Right lobe of liver (tissue), 6 donors: ENCODE measurements at regions not wholly inside any gene's neighbourhood (a gene's known extent, or its start where the extent isn't known, plus 50 kb on each side); places are given as distances from the start of the nearest gene placed in this dataset.

Source experiments
- ATAC-seq, 4 donors: fragments of 200-7000 bp; cut with Tn5 transposase; one replicate each; pipeline ENCODE4 v1.9.1; 2020; ENCODE audit warnings: mild to moderate bottlenecking in 4 of 4, moderate library complexity in 4 of 4
- DNase-seq, 3 donors: peaks; one replicate each; pipeline ENCODE4 v3.0.0-alpha.2; 2020
- H3K27ac ChIP-seq, 3 donors: fragments of 200-600 bp; one replicate each; pipeline ENCODE4 v1.8.0; 2022
- H3K27me3 ChIP-seq, 2 donors: fragments of 200-600 bp; one replicate each; pipeline ENCODE4 v1.8.0; 2022
- H3K36me3 ChIP-seq, 4 donors: fragments of 200-600 bp; sonication (generic) in 1 of 4; one replicate each; pipeline versions ENCODE4 v1.5.1 to v1.8.0; 2017 to 2022; ENCODE audit warnings: control low read depth in 1 of 4
- H3K4me1 ChIP-seq, 4 donors: fragments of 200-600 bp; sonication (generic) in 1 of 4; one replicate each; pipeline versions ENCODE4 v1.5.1 to v1.8.0; 2017 to 2022; ENCODE audit warnings: control low read depth in 1 of 4
- H3K4me3 ChIP-seq, 3 donors: fragments of 200-600 bp; one replicate each; pipeline ENCODE4 v1.8.0; 2022
- H3K9me3 ChIP-seq, 4 donors: fragments of 200-600 bp; sonication (generic) in 1 of 4; one replicate each; pipeline versions ENCODE4 v1.5.1 to v1.8.0; 2017 to 2022; ENCODE audit warnings: control low read depth in 1 of 4
- CTCF ChIP-seq, 4 donors: fragments of 200-600 bp in 3 of 4; fragments of 450-650 bp in 1 of 4; IDR thresholded peaks; one replicate each; pipeline versions ENCODE4 v1.5.1 to v1.8.0; 2016 to 2022; ENCODE audit warnings: antibody characterized with exemption in 4 of 4, mild to moderate bottlenecking in 2 of 4
- POLR2A ChIP-seq: fragments of 450-650 bp; IDR thresholded peaks from one replicate; pipeline ENCODE4 v1.6.1; 2017; ENCODE audit warnings: antibody characterized with exemption, mild to moderate bottlenecking
- WGBS: methylation state at CpG from one replicate; pipeline ENCODE4 v1.1.6; 2018; ENCODE audit warnings: low coverage, low lambda C conversion rate; ENCODE audit not compliant: insufficient coverage; ENCODE audit errors: missing lambda C conversion rate; 5-methylcytosine and 5-hydroxymethylcytosine counted together
- intact Hi-C, 2 donors: fragments of 100-400 bp; cut with DNase I; formaldehyde crosslinking; loops; one replicate each; pipeline versions ENCODE4 v1.11.2 to v1.14.1; 2022
- donor health status: DM: no; HTN: yes; CAD: no.
- donor health status: DM: no; HTN: no; CAD: no.
- donor health status: DM: no; HTN: no; CAD: no.
- donor health status: DM: no; HTN: yes; CAD: no.
- donor health status: DM: no; HTN: yes; CAD: no.

GRCh38 chr3:70808881-70809280 lies 496.4 kb upstream of the MDFIC2 start:
- Histone ChIP-seq H3K4me1 (no peaks in the 10 kb centered on the region), H3K27ac (no peak overlapping the region), H3K9me3 (no peaks in the 10 kb centered on the region), H3K4me3 (no peak overlapping the region), H3K27me3 (no peaks in the 10 kb centered on the region), H3K36me3 (no peaks in the 10 kb centered on the region)
- 38% methylated on average over 1 of the region's 1 CpG for WGBS
- no peak for ATAC-seq
- no peak for TF ChIP-seq CTCF (IDR thresholded peaks at IDR 0.05)
- no peak for TF ChIP-seq POLR2A
- intact Hi-C loops: no loop called here
- no peak for DNase-seq

DNA sequence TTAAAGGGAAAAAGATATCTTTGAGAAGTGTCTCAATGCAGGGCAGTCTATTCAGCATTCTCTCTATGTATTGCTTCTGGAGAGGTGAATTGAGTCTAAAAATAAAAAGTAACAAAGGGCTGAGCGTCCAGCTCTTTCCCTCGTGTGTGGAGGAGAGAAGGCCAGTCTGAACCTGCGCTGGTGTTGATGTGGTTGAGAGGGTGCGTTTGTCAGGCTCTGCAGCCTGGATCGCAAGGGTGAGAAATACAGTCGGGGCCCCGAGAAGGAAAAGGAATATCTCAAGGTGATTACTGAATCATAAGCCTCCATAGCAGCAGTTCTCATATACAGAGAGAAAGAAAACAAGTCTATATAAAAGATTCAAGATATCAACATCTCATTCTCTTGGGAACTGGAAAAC lies 494.1 kb upstream of the MDFIC2 start:
- intact Hi-C loops: no loop called here
- Histone ChIP-seq H3K4me1 (no peaks in the 10 kb centered on the region), H3K9me3 (no peaks in the 10 kb centered on the region), H3K4me3 (no peak overlapping the region), H3K36me3 (no peaks in the 10 kb centered on the region), H3K27ac (no peak overlapping the region), H3K27me3 (no peaks in the 10 kb centered on the region)
- DNase-seq (no peak), ATAC-seq (no peak)
- WGBS: 69% methylated on average over 7 of the region's 7 CpGs
- TF ChIP-seq CTCF (IDR thresholded peaks at IDR 0.05) (no peak), POLR2A (no peak)

GRCh38 chr3:70806021-70806420 lies 493.6 kb upstream of the MDFIC2 start:
- DNase-seq (no peak), ATAC-seq (no peak)
- WGBS: 72% methylated on average over 6 of the region's 6 CpGs
- intact Hi-C loops: no loop called here
- Histone ChIP-seq H3K9me3 (no peaks in the 10 kb centered on the region), H3K27me3 (no peaks in the 10 kb centered on the region), H3K36me3 (no peaks in the 10 kb centered on the region), H3K4me1 (no peaks in the 10 kb centered on the region), H3K4me3 (no peak overlapping the region), H3K27ac (no peak overlapping the region)
- no peak for TF ChIP-seq CTCF (IDR thresholded peaks at IDR 0.05)
- TF ChIP-seq POLR2A: no peak

DNA sequence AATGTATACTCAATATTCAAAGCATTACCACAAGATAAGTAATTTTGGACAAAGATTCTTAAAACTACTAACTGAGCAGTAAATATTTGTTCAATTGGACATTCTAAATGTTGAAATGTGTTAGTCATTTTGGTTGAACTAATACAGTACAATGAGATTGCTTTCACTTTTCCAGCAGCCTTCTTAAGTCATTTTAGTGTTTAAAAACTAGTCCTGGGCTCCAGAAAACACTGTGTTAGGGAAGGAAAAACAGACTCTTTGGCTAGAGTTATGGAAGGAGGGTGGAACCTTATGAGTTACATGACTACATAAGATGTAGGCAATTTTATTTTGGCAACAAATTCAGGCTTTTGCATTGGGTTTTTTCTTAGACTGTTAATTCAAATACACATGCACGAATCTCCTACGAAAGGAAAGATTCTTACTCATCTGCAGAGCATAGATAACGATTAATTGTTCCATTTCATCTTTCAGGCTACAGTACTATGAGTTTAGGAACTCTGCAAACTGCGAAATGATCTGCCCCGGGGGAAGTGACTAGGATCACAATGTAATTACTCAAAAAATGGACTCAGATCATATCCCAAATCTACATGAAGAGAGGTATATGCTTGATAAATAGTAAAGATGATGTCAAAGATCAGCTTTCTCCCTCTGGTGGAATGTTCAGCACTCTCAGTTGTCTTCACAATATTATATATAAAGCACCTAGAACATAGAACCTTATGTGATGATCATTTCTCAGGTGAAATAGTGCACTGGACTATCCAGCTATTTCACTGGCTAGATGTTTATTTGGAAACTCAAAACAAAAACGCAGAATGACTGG lies 492.8 kb upstream of the MDFIC2 start:
- ATAC-seq: no peak
- no peak for DNase-seq
- WGBS: 73% methylated on average over 6 of the region's 6 CpGs
- H3K4me3 ChIP-seq: no peak overlapping the region
- H3K27me3 ChIP-seq: no peaks in the 10 kb centered on the region
- H3K4me1 ChIP-seq: no peaks in the 10 kb centered on the region
- H3K27ac ChIP-seq: no peak overlapping the region
- no peaks in the 10 kb centered on the region for H3K36me3 ChIP-seq
- TF ChIP-seq CTCF (IDR thresholded peaks at IDR 0.05): no peak
- TF ChIP-seq POLR2A: no peak
- intact Hi-C loops: no loop called here
- no peaks in the 10 kb centered on the region for H3K9me3 ChIP-seq
